ENCODE measurements at regions not wholly inside any gene's neighbourhood (a gene's known extent, or its start where the extent isn't known, plus 50 kb on each side); places are given as distances from the start of the nearest gene placed in this dataset.

- no peak overlapping the region for H3K9ac ChIP-seq (ENCODE audit: low read length)
- no peaks in the 10 kb centered on the region for H4K20me1 ChIP-seq (ENCODE audit: insufficient read depth, low read length)
- no peak overlapping the region for H3K27ac ChIP-seq (ENCODE audit: low read depth, low read length)
- Mint-ChIP-seq H3K9me3 (ENCODE audit: unreplicated experiment) (peaks cover 2% of the 10 kb centered on the region), H3K36me3 (ENCODE audit: low read depth, unreplicated experiment) (no peaks in the 10 kb centered on the region), H3K4me1 (ENCODE audit: low read depth, unreplicated experiment) (no peaks in the 10 kb centered on the region), H3K27ac (ENCODE audit: unreplicated experiment) (no peak overlapping the region), H3K27me3 (ENCODE audit: low read depth, unreplicated experiment) (no peaks in the 10 kb centered on the region), H3K4me3 (ENCODE audit: unreplicated experiment) (no peak overlapping the region)
- H3K79me2 ChIP-seq (ENCODE audit: insufficient read depth, low read length), result no peaks in the 10 kb centered on the region
- H3K4me1 ChIP-seq (ENCODE audit: insufficient read depth, low read length), result no peaks in the 10 kb centered on the region
- H3K36me3 ChIP-seq (ENCODE audit: insufficient read depth, low read length), result no peaks in the 10 kb centered on the region
- H3K27me3 ChIP-seq (ENCODE audit: insufficient read depth, low read length), result no peaks in the 10 kb centered on the region
- no peaks in the 10 kb centered on the region for H3K9me3 ChIP-seq (ENCODE audit: insufficient read depth, low read depth, low read length)
- no peak overlapping the region for H3K4me3 ChIP-seq (ENCODE audit: insufficient read depth, low read depth, low read length)
- no peak overlapping the region for H3K4me2 ChIP-seq (ENCODE audit: low read length)
- no peak overlapping the region for H2AFZ ChIP-seq (ENCODE audit: low read depth, low read length)
- no peak for DNase-seq (ENCODE audit: low read depth)
- TF ChIP-seq EZH2 (IDR thresholded peaks at IDR 0.05; ENCODE audit: insufficient read depth, low read length), result no peak
- FAIRE-seq, result no peak
Measured at GRCh38 chr18:44411262-44411905, 269.3 kb upstream of the SETBP1 start.

- Histone ChIP-seq H3K9ac (ENCODE audit: low read length) (no peak overlapping the region), H4K20me1 (ENCODE audit: insufficient read depth, low read length) (no peaks in the 10 kb centered on the region), H3K36me3 (ENCODE audit: insufficient read depth, low read length) (no peaks in the 10 kb centered on the region), H3K27ac (ENCODE audit: low read depth, low read length) (no peak overlapping the region), H3K9me3 (ENCODE audit: insufficient read depth, low read depth, low read length) (no peaks in the 10 kb centered on the region), H3K4me3 (ENCODE audit: insufficient read depth, low read depth, low read length) (no peak overlapping the region), H3K4me1 (ENCODE audit: insufficient read depth, low read length) (no peaks in the 10 kb centered on the region), H2AFZ (ENCODE audit: low read depth, low read length) (no peak overlapping the region), H3K4me2 (ENCODE audit: low read length) (no peak overlapping the region), H3K79me2 (ENCODE audit: insufficient read depth, low read length) (no peaks in the 10 kb centered on the region), H3K27me3 (ENCODE audit: insufficient read depth, low read length) (no peaks in the 10 kb centered on the region)
- no peak for FAIRE-seq
- no peak overlapping the region for H3K27ac Mint-ChIP-seq (ENCODE audit: unreplicated experiment)
- H3K27me3 Mint-ChIP-seq (ENCODE audit: low read depth, unreplicated experiment), result no peaks in the 10 kb centered on the region
- H3K9me3 Mint-ChIP-seq (ENCODE audit: unreplicated experiment), result peaks cover 2% of the 10 kb centered on the region
- H3K4me1 Mint-ChIP-seq (ENCODE audit: low read depth, unreplicated experiment), result no peaks in the 10 kb centered on the region
- H3K4me3 Mint-ChIP-seq (ENCODE audit: unreplicated experiment), result no peak overlapping the region
- no peak for TF ChIP-seq EZH2 (IDR thresholded peaks at IDR 0.05; ENCODE audit: insufficient read depth, low read length)
- TF ChIP-seq CTCF (IDR thresholded peaks at IDR 0.05; ENCODE audit: insufficient read depth, low read depth, low read length), result no peak
- DNase-seq (ENCODE audit: low read depth), result no peak
- H3K36me3 Mint-ChIP-seq (ENCODE audit: low read depth, unreplicated experiment), result no peaks in the 10 kb centered on the region
Measured at GRCh38 chr18:44411976-44412375, 268.7 kb upstream of the SETBP1 start.

GRCh38 chr18:44423814-44424644 lies 256.7 kb upstream of the SETBP1 start:
- no peaks in the 10 kb centered on the region for H3K79me2 ChIP-seq (ENCODE audit: insufficient read depth, low read length)
- no peak overlapping the region for H3K4me3 ChIP-seq (ENCODE audit: insufficient read depth, low read depth, low read length)
- FAIRE-seq (no peak), DNase-seq (ENCODE audit: low read depth) (no peak)
- H3K27me3 Mint-ChIP-seq (ENCODE audit: low read depth, unreplicated experiment), result peaks cover 2% of the 10 kb centered on the region
- H3K4me2 ChIP-seq (ENCODE audit: low read length), result no peak overlapping the region
- no peaks in the 10 kb centered on the region for H3K4me1 ChIP-seq (ENCODE audit: insufficient read depth, low read length)
- TF ChIP-seq EZH2 (IDR thresholded peaks at IDR 0.05; ENCODE audit: insufficient read depth, low read length), result no peak
- TF ChIP-seq CTCF (IDR thresholded peaks at IDR 0.05; ENCODE audit: insufficient read depth, low read depth, low read length), result no peak
- H2AFZ ChIP-seq (ENCODE audit: low read depth, low read length), result no peak overlapping the region
- H3K9me3 ChIP-seq (ENCODE audit: insufficient read depth, low read depth, low read length), result no peaks in the 10 kb centered on the region
- no peak overlapping the region for H3K9ac ChIP-seq (ENCODE audit: low read length)
- H3K27ac Mint-ChIP-seq (ENCODE audit: unreplicated experiment), result no peak overlapping the region
- peaks cover 5% of the 10 kb centered on the region for H3K9me3 Mint-ChIP-seq (ENCODE audit: unreplicated experiment)
- no peaks in the 10 kb centered on the region for H4K20me1 ChIP-seq (ENCODE audit: insufficient read depth, low read length)
- no peaks in the 10 kb centered on the region for H3K4me1 Mint-ChIP-seq (ENCODE audit: low read depth, unreplicated experiment)
- no peak overlapping the region for H3K27ac ChIP-seq (ENCODE audit: low read depth, low read length)
- H3K36me3 ChIP-seq (ENCODE audit: insufficient read depth, low read length), result no peaks in the 10 kb centered on the region
- H3K27me3 ChIP-seq (ENCODE audit: insufficient read depth, low read length), result no peaks in the 10 kb centered on the region
- no peaks in the 10 kb centered on the region for H3K36me3 Mint-ChIP-seq (ENCODE audit: low read depth, unreplicated experiment)
- no peak overlapping the region for H3K4me3 Mint-ChIP-seq (ENCODE audit: unreplicated experiment)
